ENCODE measurements at regions not wholly inside any gene's neighbourhood (a gene's known extent, or its start where the extent isn't known, plus 50 kb on each side); places are given as distances from the start of the nearest gene placed in this dataset.

- TF ChIP-seq CTCF (IDR thresholded peaks at IDR 0.05): no peak
- TF ChIP-seq POLR2A (IDR thresholded peaks at IDR 0.05): no peak
These were observed 376.9 kb downstream of the CNTN6 start for GRCh38 chr3:1469687-1470086.

All from testis (tissue), 2 donors.